ENCODE measurements at regions not wholly inside any gene's neighbourhood (a gene's known extent, or its start where the extent isn't known, plus 50 kb on each side); places are given as distances from the start of the nearest gene placed in this dataset.

- TF ChIP-seq, protein P1, sequence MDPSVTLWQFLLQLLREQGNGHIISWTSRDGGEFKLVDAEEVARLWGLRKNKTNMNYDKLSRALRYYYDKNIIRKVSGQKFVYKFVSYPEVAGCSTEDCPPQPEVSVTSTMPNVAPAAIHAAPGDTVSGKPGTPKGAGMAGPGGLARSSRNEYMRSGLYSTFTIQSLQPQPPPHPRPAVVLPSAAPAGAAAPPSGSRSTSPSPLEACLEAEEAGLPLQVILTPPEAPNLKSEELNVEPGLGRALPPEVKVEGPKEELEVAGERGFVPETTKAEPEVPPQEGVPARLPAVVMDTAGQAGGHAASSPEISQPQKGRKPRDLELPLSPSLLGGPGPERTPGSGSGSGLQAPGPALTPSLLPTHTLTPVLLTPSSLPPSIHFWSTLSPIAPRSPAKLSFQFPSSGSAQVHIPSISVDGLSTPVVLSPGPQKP (IDR thresholded peaks at IDR 0.05; ENCODE audit: low read depth, low read length): no peak
- no peak for TF ChIP-seq SMC3 (IDR thresholded peaks at IDR 0.05; ENCODE audit: borderline replicate concordance, low read length)
- TF ChIP-seq, protein P2, sequence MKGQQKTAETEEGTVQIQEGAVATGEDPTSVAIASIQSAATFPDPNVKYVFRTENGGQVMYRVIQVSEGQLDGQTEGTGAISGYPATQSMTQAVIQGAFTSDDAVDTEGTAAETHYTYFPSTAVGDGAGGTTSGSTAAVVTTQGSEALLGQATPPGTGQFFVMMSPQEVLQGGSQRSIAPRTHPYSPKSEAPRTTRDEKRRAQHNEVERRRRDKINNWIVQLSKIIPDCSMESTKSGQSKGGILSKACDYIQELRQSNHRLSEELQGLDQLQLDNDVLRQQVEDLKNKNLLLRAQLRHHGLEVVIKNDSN (IDR thresholded peaks at IDR 0.05; ENCODE audit: borderline replicate concordance, extremely low read length, insufficient read depth, low read depth, low read length): no peak
- TF ChIP-seq EZH2 (IDR thresholded peaks at IDR 0.05; ENCODE audit: borderline replicate concordance, control insufficient read depth, low read depth, low read length): no peak
- no peak for TF ChIP-seq CHD2 (IDR thresholded peaks at IDR 0.05; ENCODE audit: borderline replicate concordance, low read depth, low read length)
- TF ChIP-seq GABPA (IDR thresholded peaks at IDR 0.05; ENCODE audit: low read depth): no peak
- no peak for TF ChIP-seq ZBTB4 (CRISPR knock-in tag; IDR thresholded peaks at IDR 0.05)
- no peak for TF ChIP-seq HDAC6 (IDR thresholded peaks at IDR 0.05; ENCODE audit: unreplicated experiment)
- no peak for TF ChIP-seq ETV6 (conservative IDR thresholded peaks at IDR 0.05 in 1 of 2, IDR thresholded peaks at IDR 0.05 in 1 of 2; ENCODE audit: borderline replicate concordance in 1 of 2, low read depth in 1 of 2)
- TF ChIP-seq, protein P3, sequence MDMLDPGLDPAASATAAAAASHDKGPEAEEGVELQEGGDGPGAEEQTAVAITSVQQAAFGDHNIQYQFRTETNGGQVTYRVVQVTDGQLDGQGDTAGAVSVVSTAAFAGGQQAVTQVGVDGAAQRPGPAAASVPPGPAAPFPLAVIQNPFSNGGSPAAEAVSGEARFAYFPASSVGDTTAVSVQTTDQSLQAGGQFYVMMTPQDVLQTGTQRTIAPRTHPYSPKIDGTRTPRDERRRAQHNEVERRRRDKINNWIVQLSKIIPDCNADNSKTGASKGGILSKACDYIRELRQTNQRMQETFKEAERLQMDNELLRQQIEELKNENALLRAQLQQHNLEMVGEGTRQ (IDR thresholded peaks at IDR 0.05; ENCODE audit: borderline replicate concordance, low read depth, low read length): no peak
- TF ChIP-seq BMI1 (IDR thresholded peaks at IDR 0.05; ENCODE audit: borderline replicate concordance): no peak
- TF ChIP-seq WRNIP1 (IDR thresholded peaks at IDR 0.05; ENCODE audit: borderline replicate concordance, low read depth, low read length): no peak
- TF ChIP-seq HCFC1 (IDR thresholded peaks at IDR 0.05; ENCODE audit: low read length): no peak
Measured at GRCh38 chr5:117809251-117809650, 1179.1 kb downstream of the DTWD2 start (continued).

Data from GM12878 (cell line).